K562 (cell line): ENCODE measurements at regions not wholly inside any gene's neighbourhood (a gene's known extent, or its start where the extent isn't known, plus 50 kb on each side); places are given as distances from the start of the nearest gene placed in this dataset.

Source experiments
- CTCF ChIP-seq, 3 experiments: IDR thresholded peaks in 2 of 3; conservative IDR thresholded peaks in 1 of 3; 2 replicates each; pipeline ENCODE4 v1.5.1; 2011 to 2012; ENCODE audit warnings: low read length in 3 of 3, mild to moderate bottlenecking in 3 of 3, control low read depth in 2 of 3, improper control_type of control experiment in 1 of 3, inconsistent platforms in 1 of 3, low read depth in 1 of 3, mixed read lengths in 1 of 3, moderate library complexity in 1 of 3; ENCODE audit not compliant: insufficient read depth in 2 of 3
- ELK1 ChIP-seq: sonication (generic); formaldehyde crosslinking; IDR thresholded peaks from 2 replicates; pipeline ENCODE4 v1.8.1; 2022; ENCODE audit warnings: missing genetic modification reagents
- ETS1 ChIP-seq: conservative IDR thresholded peaks from 2 replicates; pipeline ENCODE4 v1.6.1; 2011; ENCODE audit warnings: low read depth, mild to moderate bottlenecking, low read length; ENCODE audit not compliant: control insufficient read depth
- HINFP ChIP-seq: fragments of 450-650 bp; conservative IDR thresholded peaks from 2 replicates; pipeline ENCODE4 v1.6.1; 2016; ENCODE audit warnings: missing genetic modification characterization, low read depth, mild to moderate bottlenecking, control low read depth, missing compliant biosample characterization
- IFI16 ChIP-seq: fragments of 250-450 bp; sonication (Bioruptor Pico); IDR thresholded peaks from 2 replicates; pipeline ENCODE4 v2.1.2; 2022; ENCODE audit warnings: mild to moderate bottlenecking, inconsistent platforms
- MAX ChIP-seq: sonication (generic); formaldehyde crosslinking; IDR thresholded peaks from 2 replicates; pipeline ENCODE4 v1.9.0; 2022; ENCODE audit warnings: mild to moderate bottlenecking, missing genetic modification reagents
- SMARCA4 ChIP-seq: fragments of 450-650 bp; IDR thresholded peaks from 2 replicates; pipeline ENCODE4 v1.6.1; 2016
- ZNF253 ChIP-seq: fragments of 250-450 bp; sonication (Bioruptor Pico); conservative IDR thresholded peaks from 2 replicates; pipeline ENCODE4 v1.6.1; 2021; ENCODE audit warnings: mild to moderate bottlenecking

- TF ChIP-seq ETS1 (no peak), CTCF (IDR thresholded peaks at IDR 0.05 in 2 of 3, conservative IDR thresholded peaks at IDR 0.05 in 1 of 3; ENCODE audit: insufficient read depth in 2 of 3, low read depth in 1 of 3, low read length in 3 of 3) (no peak), IFI16 (CRISPR knock-in tag) (no peak), HINFP (tag) (no peak), MAX (CRISPR knock-in tag) (no peak), ELK1 (no peak), ZNF253 (CRISPR knock-in tag) (no peak), SMARCA4 (no peak)
These were observed 74.1 kb upstream of the MED13 start for GRCh38 chr17:62139141-62139540.
